Kidney (tissue), 13 donors: ENCODE measurements at regions not wholly inside any gene's neighbourhood (a gene's known extent, or its start where the extent isn't known, plus 50 kb on each side); places are given as distances from the start of the nearest gene placed in this dataset.

Experiments
- DNase-seq, 5 donors: peaks; one replicate each; pipeline ENCODE4 v3.0.0-alpha.2; 2013 to 2020
- FAIRE-seq: peaks from 2 replicates; lab custom pipeline; 2012; peaks lifted over from hg19 to GRCh38; lab: Jason Lieb, UNC
- H3K27ac ChIP-seq, 2 donors: one replicate each; pipeline ENCODE4 v1.7.0; 2013; ENCODE audit warnings: low read depth in 2 of 2, low read length in 2 of 2, inconsistent platforms in 1 of 2
- H3K27me3 ChIP-seq: one replicate; pipeline ENCODE4 v1.7.1; 2013; ENCODE audit warnings: low read length, inconsistent platforms; ENCODE audit not compliant: control insufficient read depth, insufficient read depth
- H3K36me3 ChIP-seq, 3 donors: one replicate each; pipeline versions ENCODE4 v1.7.0 to v1.7.1; 2013; ENCODE audit warnings: low read length in 3 of 3, control low read depth in 1 of 3, inconsistent platforms in 1 of 3; ENCODE audit not compliant: insufficient read depth in 3 of 3, control insufficient read depth in 2 of 3
- H3K4me1 ChIP-seq, 3 donors: one replicate each; pipeline versions ENCODE4 v1.7.0 to v1.7.1; 2013; ENCODE audit warnings: low read length in 3 of 3, inconsistent platforms in 1 of 3, low read depth in 1 of 3; ENCODE audit not compliant: control insufficient read depth in 2 of 3, insufficient read depth in 2 of 3
- H3K4me3 ChIP-seq, 3 donors: one replicate each; pipeline versions ENCODE4 v1.7.0 to v1.8.1; 2013; ENCODE audit warnings: low read length in 3 of 3, control low read depth in 1 of 3, inconsistent platforms in 1 of 3
- H3K9ac ChIP-seq, 3 donors: one replicate each; pipeline versions ENCODE4 v1.7.0 to v1.7.1; 2013; ENCODE audit warnings: low read length in 3 of 3, control low read depth in 1 of 3, inconsistent platforms in 1 of 3
- H3K9me3 ChIP-seq, 3 donors: one replicate each; pipeline versions ENCODE4 v1.7.0 to v1.7.1; 2013; ENCODE audit warnings: low read length in 3 of 3, control low read depth in 1 of 3, inconsistent platforms in 1 of 3; ENCODE audit not compliant: control insufficient read depth in 2 of 3, insufficient read depth in 1 of 3
- intact Hi-C: fragments of 100-400 bp; cut with DNase I; formaldehyde crosslinking; loops from one replicate; pipeline ENCODE4 v1.11.1; 2022
- TF ChIP-seq, protein P1 (sequence below): IDR thresholded peaks from 3 replicates; pipeline ENCODE4 v1.5.1; 2012; ENCODE audit warnings: mild to moderate bottlenecking, moderate library complexity, borderline replicate concordance; ENCODE audit not compliant: insufficient read depth; ENCODE audit errors: extremely low read depth
- donor health status: control.
- donor health status: control.
- donor health status: control.
- donor health status: control.
- donor health status: control.
- donor health status: DM: yes; HTN: yes; CAD: no.
- donor health status: Normal renal cell carcinoma (clear cell type).

DNA sequence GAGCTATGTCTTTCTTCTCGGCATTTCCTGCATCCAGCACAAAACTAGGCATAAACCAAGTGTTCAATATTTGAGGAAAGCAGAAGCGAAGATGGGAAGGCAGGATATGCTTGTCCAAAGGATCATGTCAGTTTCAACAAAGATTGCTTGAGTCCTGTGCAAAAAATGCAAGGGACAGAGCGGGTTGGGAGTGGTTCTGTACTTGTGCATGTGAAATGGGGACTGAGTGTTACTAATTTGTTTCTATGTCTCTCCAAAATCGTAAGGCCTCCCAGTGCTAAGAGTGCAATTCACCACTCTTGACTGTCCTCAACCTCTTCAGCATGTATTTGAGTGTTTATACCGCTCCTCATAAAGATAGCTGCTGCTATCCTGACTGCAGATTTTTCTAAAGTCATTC lies 166.2 kb downstream of the DLEU7 start:
- no peak for FAIRE-seq
- intact Hi-C loops, result no loop called here
- Histone ChIP-seq H3K9me3 (no peaks in the 10 kb centered on the region), H3K4me1 (no peaks in the 10 kb centered on the region), H3K27me3 (no peaks in the 10 kb centered on the region), H3K36me3 (no peaks in the 10 kb centered on the region), H3K4me3 (no peak overlapping the region), H3K27ac (no peak overlapping the region), H3K9ac (no peak overlapping the region)
- TF ChIP-seq, protein P1, sequence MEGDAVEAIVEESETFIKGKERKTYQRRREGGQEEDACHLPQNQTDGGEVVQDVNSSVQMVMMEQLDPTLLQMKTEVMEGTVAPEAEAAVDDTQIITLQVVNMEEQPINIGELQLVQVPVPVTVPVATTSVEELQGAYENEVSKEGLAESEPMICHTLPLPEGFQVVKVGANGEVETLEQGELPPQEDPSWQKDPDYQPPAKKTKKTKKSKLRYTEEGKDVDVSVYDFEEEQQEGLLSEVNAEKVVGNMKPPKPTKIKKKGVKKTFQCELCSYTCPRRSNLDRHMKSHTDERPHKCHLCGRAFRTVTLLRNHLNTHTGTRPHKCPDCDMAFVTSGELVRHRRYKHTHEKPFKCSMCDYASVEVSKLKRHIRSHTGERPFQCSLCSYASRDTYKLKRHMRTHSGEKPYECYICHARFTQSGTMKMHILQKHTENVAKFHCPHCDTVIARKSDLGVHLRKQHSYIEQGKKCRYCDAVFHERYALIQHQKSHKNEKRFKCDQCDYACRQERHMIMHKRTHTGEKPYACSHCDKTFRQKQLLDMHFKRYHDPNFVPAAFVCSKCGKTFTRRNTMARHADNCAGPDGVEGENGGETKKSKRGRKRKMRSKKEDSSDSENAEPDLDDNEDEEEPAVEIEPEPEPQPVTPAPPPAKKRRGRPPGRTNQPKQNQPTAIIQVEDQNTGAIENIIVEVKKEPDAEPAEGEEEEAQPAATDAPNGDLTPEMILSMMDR, result no peak
- DNase-seq, result no peak

DNA sequence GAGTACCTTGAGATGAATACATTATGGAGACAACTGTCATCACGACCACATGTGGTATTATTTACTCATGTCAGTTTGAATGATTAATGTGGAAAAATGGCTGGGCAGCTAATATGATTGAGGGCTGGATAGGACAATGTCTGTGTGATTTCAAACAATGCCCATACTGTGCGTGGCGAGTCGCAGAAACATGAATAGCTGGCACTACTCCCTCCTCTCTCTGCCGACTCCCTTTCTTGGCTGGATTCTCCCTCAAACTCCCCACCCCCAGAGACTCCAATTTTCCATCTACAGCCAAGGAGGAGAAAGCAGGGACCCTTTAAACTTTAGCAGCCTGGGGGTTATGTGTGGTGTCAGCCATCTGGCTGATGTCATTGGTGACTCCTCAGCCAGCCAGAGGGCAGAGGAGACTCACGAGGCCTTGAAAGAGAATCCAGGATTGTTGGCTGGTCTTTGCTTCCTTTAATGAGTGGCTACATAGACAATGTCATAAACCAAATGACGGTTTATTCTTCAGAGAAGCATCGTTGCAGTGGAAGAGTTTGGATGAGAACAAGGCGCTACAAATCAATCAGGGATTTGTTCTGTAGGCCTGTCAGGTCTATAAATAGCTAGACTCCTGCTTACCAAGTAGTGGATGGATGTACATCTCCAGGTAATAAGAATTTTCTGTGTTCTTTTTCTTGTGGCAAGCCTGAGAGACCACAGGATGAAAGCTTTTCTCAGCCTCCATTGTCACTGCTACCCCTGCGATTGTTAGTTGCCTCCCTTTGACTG lies 165.6 kb downstream of the DLEU7 start:
- Histone ChIP-seq H3K36me3 (no peaks in the 10 kb centered on the region), H3K4me3 (no peak overlapping the region), H3K9ac (no peak overlapping the region), H3K27me3 (no peaks in the 10 kb centered on the region), H3K9me3 (no peaks in the 10 kb centered on the region), H3K4me1 (no peaks in the 10 kb centered on the region), H3K27ac (no peak overlapping the region)
- FAIRE-seq (no peak), DNase-seq (no peak)
- intact Hi-C loops, result no loop called here
- TF ChIP-seq, protein P1, result no peak

DNA sequence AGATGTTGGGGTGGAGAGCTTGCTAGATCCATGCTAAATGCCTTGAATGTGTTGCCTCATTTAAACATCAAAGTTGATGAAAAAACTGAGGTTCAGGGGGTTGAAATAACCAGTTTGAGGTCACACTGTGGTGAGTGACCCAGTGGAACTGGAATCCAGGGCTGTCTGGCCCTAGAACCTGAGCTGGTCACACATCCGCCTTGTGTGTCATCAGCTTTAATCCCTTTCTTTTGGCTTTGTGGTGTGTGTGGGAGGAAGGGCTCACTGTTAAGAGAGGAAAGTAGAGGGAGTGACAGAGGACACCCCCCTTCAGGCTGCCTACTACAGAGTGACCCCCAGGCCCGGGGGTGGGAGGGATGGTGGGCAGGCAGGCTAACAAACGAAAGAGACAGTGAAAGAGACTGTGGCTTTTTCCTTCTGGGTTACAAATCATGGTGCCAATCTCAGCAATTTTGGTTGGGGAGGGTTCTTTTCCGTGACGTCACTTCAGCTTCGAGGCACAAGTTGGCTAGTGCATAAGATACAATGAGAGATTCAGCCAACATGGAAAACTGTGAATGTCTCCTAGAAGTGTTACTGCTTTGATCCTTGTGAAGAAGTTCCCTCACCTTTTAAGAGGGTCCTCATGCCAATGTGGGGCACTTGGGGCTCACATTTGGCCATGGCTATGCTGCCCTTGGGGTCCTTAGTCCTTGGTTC lies 164.9 kb downstream of the DLEU7 start:
- intact Hi-C loops, result no loop called here
- no peaks in the 10 kb centered on the region for H3K36me3 ChIP-seq
- H3K4me1 ChIP-seq, result no peaks in the 10 kb centered on the region
- no peak overlapping the region for H3K27ac ChIP-seq
- no peaks in the 10 kb centered on the region for H3K27me3 ChIP-seq
- H3K9me3 ChIP-seq, result no peaks in the 10 kb centered on the region
- TF ChIP-seq, protein P1, result no peak
- no peak overlapping the region for H3K4me3 ChIP-seq
- DNase-seq, result no peak
- FAIRE-seq, result no peak
- no peak overlapping the region for H3K9ac ChIP-seq
